RWPE2 (cell line): ENCODE measurements at regions not wholly inside any gene's neighbourhood (a gene's known extent, or its start where the extent isn't known, plus 50 kb on each side); places are given as distances from the start of the nearest gene placed in this dataset.

Experiments used
- ATAC-seq: fragments of 200-7000 bp; cut with Tn5 transposase; 3 replicates; pipeline ENCODE4 v1.9.1; 2021; ENCODE audit warnings: low read depth
- DNase-seq: peaks from one replicate; pipeline ENCODE4 v3.0.0-alpha.2; 2020; ENCODE audit warnings: low spot score
- H3K27ac ChIP-seq: fragments of 450-650 bp; 2 replicates; pipeline ENCODE4 v1.5.1; 2017; ENCODE audit warnings: mild to moderate bottlenecking; ENCODE audit not compliant: poor library complexity, severe bottlenecking
- H3K27me3 ChIP-seq: fragments of 250-450 bp; sonication (Bioruptor Pico); 2 replicates; pipeline ENCODE4 v1.5.1; 2021; ENCODE audit warnings: mild to moderate bottlenecking, moderate library complexity; ENCODE audit not compliant: insufficient read depth, poor library complexity, severe bottlenecking
- H3K36me3 ChIP-seq: fragments of 250-450 bp; sonication (Bioruptor Pico); 2 replicates; pipeline ENCODE4 v1.5.1; 2020; ENCODE audit warnings: low read depth, mild to moderate bottlenecking, moderate library complexity
- H3K4me1 ChIP-seq: fragments of 250-450 bp; sonication (Bioruptor Pico); 2 replicates; pipeline ENCODE4 v1.5.1; 2021; ENCODE audit warnings: mild to moderate bottlenecking, moderate library complexity; ENCODE audit not compliant: insufficient read depth, poor library complexity, severe bottlenecking
- H3K4me3 ChIP-seq: fragments of 250-450 bp; sonication (Bioruptor Pico); 2 replicates; pipeline ENCODE4 v1.5.1; 2021; ENCODE audit warnings: mild to moderate bottlenecking, moderate library complexity; ENCODE audit not compliant: severe bottlenecking
- H3K9me3 ChIP-seq: fragments of 250-450 bp; sonication (Bioruptor Pico); 2 replicates; pipeline ENCODE4 v1.5.1; 2021; ENCODE audit warnings: mild to moderate bottlenecking, moderate library complexity; ENCODE audit not compliant: severe bottlenecking
- TF ChIP-seq, protein P1 (sequence below): fragments of 450-650 bp; IDR thresholded peaks from one replicate; pipeline ENCODE4 v1.5.1; 2017; ENCODE audit warnings: mild to moderate bottlenecking, moderate library complexity; ENCODE audit not compliant: poor library complexity, severe bottlenecking

GRCh38 chr12:94038605-94039004, 109.8 kb upstream of the PLXNC1 start:
- Histone ChIP-seq H3K27me3 (no peaks in the 10 kb centered on the region), H3K4me3 (no peak overlapping the region), H3K4me1 (no peaks in the 10 kb centered on the region), H3K36me3 (no peaks in the 10 kb centered on the region), H3K9me3 (peaks cover 2% of the 10 kb centered on the region), H3K27ac (no peak overlapping the region)
- ATAC-seq (no peak), DNase-seq (no peak)
- TF ChIP-seq, protein P1, sequence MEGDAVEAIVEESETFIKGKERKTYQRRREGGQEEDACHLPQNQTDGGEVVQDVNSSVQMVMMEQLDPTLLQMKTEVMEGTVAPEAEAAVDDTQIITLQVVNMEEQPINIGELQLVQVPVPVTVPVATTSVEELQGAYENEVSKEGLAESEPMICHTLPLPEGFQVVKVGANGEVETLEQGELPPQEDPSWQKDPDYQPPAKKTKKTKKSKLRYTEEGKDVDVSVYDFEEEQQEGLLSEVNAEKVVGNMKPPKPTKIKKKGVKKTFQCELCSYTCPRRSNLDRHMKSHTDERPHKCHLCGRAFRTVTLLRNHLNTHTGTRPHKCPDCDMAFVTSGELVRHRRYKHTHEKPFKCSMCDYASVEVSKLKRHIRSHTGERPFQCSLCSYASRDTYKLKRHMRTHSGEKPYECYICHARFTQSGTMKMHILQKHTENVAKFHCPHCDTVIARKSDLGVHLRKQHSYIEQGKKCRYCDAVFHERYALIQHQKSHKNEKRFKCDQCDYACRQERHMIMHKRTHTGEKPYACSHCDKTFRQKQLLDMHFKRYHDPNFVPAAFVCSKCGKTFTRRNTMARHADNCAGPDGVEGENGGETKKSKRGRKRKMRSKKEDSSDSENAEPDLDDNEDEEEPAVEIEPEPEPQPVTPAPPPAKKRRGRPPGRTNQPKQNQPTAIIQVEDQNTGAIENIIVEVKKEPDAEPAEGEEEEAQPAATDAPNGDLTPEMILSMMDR: no peak

DNA sequence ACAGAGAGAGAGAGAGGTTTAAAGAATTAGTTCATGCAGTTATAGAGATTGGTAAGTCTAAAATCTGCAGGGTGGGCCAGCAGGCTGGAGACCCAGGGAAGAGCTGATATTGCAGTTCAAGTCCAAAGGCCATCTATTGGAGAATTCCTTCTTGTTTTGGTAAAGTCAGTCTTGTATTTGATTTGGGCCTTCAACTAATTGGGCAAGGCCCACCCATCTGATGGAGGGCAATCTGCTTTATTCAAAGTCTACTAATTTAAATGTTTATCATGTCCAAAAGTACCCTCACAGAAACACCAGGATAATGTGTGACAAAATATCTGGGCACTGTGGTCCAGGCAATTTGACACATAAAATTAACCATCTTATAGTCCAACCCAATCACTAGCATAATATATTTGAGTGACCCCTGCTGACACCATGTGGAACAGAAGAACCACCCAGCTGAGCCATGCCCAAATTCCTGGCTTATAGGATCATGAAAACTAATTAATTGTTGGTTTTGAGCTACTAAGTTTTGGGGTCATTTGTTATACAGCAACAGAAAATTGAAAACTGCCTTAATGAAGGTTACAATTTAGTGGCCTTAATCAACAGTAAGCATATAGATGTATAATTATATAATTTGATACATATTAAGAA, 109.1 kb upstream of the PLXNC1 start:
- Histone ChIP-seq H3K27me3 (no peaks in the 10 kb centered on the region), H3K4me1 (no peaks in the 10 kb centered on the region), H3K27ac (no peak overlapping the region), H3K4me3 (no peak overlapping the region), H3K36me3 (no peaks in the 10 kb centered on the region), H3K9me3 (peaks cover 2% of the 10 kb centered on the region)
- DNase-seq: no peak
- TF ChIP-seq, protein P1: no peak
- ATAC-seq: no peak

- no peak overlapping the region for H3K27ac ChIP-seq
- no peaks in the 10 kb centered on the region for H3K36me3 ChIP-seq
- TF ChIP-seq, protein P1: no peak
- H3K9me3 ChIP-seq: peaks cover 2% of the 10 kb centered on the region
- no peak overlapping the region for H3K4me3 ChIP-seq
- DNase-seq (no peak), ATAC-seq (no peak)
- no peaks in the 10 kb centered on the region for H3K4me1 ChIP-seq
- H3K27me3 ChIP-seq: no peaks in the 10 kb centered on the region
Observed at GRCh38 chr12:94039914-94040313, 108.5 kb upstream of the PLXNC1 start.

DNA sequence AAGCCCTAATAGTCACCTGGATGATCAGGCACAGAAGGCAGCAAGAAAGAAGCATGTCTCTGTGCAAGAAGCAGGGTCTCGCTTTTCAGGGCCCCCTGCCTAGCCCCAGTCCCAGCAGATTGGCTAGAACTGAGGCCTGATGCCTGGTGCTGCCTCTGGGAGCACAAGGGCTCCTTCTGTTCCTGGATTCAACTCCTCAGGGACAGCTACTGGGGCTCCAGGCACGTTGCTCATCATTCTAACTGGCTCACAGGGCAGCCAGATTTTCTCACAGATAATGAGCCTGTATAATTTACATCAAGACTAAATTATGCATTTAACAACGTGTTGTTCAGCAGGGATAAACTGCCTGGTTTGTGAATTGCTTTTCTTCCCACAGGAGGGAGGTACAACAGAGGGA, 106.5 kb upstream of the PLXNC1 start:
- TF ChIP-seq, protein P1: no peak
- Histone ChIP-seq H3K4me3 (no peak overlapping the region), H3K4me1 (peaks cover 4% of the 10 kb centered on the region), H3K27ac (no peak overlapping the region), H3K27me3 (no peaks in the 10 kb centered on the region), H3K9me3 (peaks cover 2% of the 10 kb centered on the region), H3K36me3 (no peaks in the 10 kb centered on the region)
- ATAC-seq (no peak), DNase-seq (no peak)

- no peak for DNase-seq
- ATAC-seq: no peak
- TF ChIP-seq, protein P1: no peak
- no peaks in the 10 kb centered on the region for H3K36me3 ChIP-seq
- no peak overlapping the region for H3K4me3 ChIP-seq
- peaks cover 2% of the 10 kb centered on the region for H3K9me3 ChIP-seq
- H3K27me3 ChIP-seq: no peaks in the 10 kb centered on the region
- H3K27ac ChIP-seq: no peak overlapping the region
- peaks cover 7% of the 10 kb centered on the region for H3K4me1 ChIP-seq
Observed at GRCh38 chr12:94042321-94042720, 106.1 kb upstream of the PLXNC1 start.
